A673 (cell line): ENCODE measurements at regions not wholly inside any gene's neighbourhood (a gene's known extent, or its start where the extent isn't known, plus 50 kb on each side); places are given as distances from the start of the nearest gene placed in this dataset.
"Not testable (repeated sequence)": the region's sequence is repeated elsewhere in the genome, so short reads cannot be mapped to it uniquely, and the experiment has no call there.

Experiments used
- BruUV-seq: library from RNA; stranded (reverse); fragments of 400-500 nt; replicated peaks from 2 replicates; lab custom pipeline; 2021; lab: Mats Ljungman, UMichigan
- CTCF ChIA-PET: fragments of 300-600 bp; sonication (Branson Sonifier 250); formaldehyde crosslinking; loops from one replicate; lab custom pipeline; 2022; ENCODE audit warnings: antibody characterized with exemption; lab: Charles Lee
- POLR2A ChIA-PET: fragments of 300-600 bp; sonication (Branson Sonifier 250); formaldehyde crosslinking; loops from one replicate; lab custom pipeline; 2022; ENCODE audit warnings: antibody characterized with exemption; ENCODE audit not compliant: low non-redundant PET; lab: Charles Lee
- DNase-seq: peaks from one replicate; pipeline ENCODE4 v3.0.0-alpha.2; 2015; ENCODE audit warnings: low spot score
- H3K27ac ChIP-seq: fragments of 200-600 bp; sonication (generic); 2 replicates; pipeline ENCODE4 v1.5.1; 2016; ENCODE audit warnings: mixed run types, low read depth, mild to moderate bottlenecking, mixed read lengths, antibody characterized with exemption, low read length; ENCODE audit not compliant: poor library complexity, severe bottlenecking
- H3K27me3 ChIP-seq: fragments of 200-600 bp; sonication (generic); replicated peaks from 2 replicates; pipeline ENCODE4 v1.6.1; 2017; ENCODE audit warnings: mixed run types, low read depth, mild to moderate bottlenecking, mixed read lengths, antibody characterized with exemption, low read length; ENCODE audit not compliant: insufficient read depth, poor library complexity
- H3K36me3 ChIP-seq: fragments of 200-600 bp; sonication (generic); 2 replicates; pipeline ENCODE4 v1.6.1; 2016; ENCODE audit warnings: mixed run types, mild to moderate bottlenecking, mixed read lengths, antibody characterized with exemption, low read length; ENCODE audit not compliant: insufficient read depth, poor library complexity, severe bottlenecking
- H3K4me1 ChIP-seq: fragments of 200-600 bp; sonication (generic); 2 replicates; pipeline ENCODE4 v1.6.1; 2017; ENCODE audit warnings: mixed run types, mild to moderate bottlenecking, mixed read lengths, antibody characterized with exemption, low read length; ENCODE audit not compliant: insufficient read depth, poor library complexity, severe bottlenecking
- H3K4me3 ChIP-seq: fragments of 200-600 bp; sonication (generic); 2 replicates; pipeline ENCODE4 v1.5.1; 2016; ENCODE audit warnings: low read depth, mixed run types, mild to moderate bottlenecking, mixed read lengths, low read length; ENCODE audit not compliant: poor library complexity, severe bottlenecking
- H3K9me3 ChIP-seq: fragments of 200-600 bp; sonication (generic); 2 replicates; pipeline ENCODE4 v1.6.1; 2016; ENCODE audit warnings: mixed run types, low read depth, mild to moderate bottlenecking, mixed read lengths, antibody characterized with exemption, low read length; ENCODE audit not compliant: poor library complexity, severe bottlenecking
- EZH2 ChIP-seq: fragments of 200-600 bp; sonication (generic); IDR thresholded peaks from 2 replicates; pipeline ENCODE4 v1.6.1; 2017; ENCODE audit warnings: borderline replicate concordance, low read depth, mild to moderate bottlenecking, mixed read lengths, antibody characterized with exemption, low read length; ENCODE audit not compliant: poor library complexity, severe bottlenecking
- intact Hi-C: fragments of 100-400 bp; cut with micrococcal nuclease; formaldehyde crosslinking; loops from one replicate; pipeline ENCODE4 v1.10.0; 2022; ENCODE audit not compliant: unreplicated experiment
- TF ChIP-seq, protein P1 (sequence below): fragments of 300-800, 200-600 bp; sonication (generic); conservative IDR thresholded peaks from 2 replicates; pipeline ENCODE4 v1.5.1; 2017; ENCODE audit warnings: low read depth, mild to moderate bottlenecking, antibody characterized with exemption, low read length, moderate library complexity, mixed read lengths

DNA sequence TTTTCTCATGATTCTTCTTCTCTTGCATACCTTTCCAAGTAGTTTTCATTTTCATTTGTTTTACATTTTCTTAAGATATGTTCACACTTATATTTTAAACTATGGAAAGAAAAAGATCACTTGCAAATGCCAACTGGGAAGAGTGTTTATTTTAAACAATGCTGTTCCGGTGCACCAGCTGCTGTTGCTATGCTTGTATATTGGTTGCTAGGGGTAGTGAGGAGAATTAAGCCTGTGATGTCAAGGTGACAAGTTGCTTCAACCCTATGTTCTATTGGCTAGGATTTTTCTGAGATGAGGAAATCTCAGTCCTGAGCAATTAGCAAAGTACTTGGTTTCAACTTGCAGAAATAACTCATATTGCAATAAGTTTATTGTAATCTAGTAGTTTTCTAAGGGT is 500.1 kb downstream of the MFSD1 start:
- H3K9me3 ChIP-seq, result no peaks in the 10 kb centered on the region
- H3K4me1 ChIP-seq, result no peaks in the 10 kb centered on the region
- H3K4me3 ChIP-seq, result no peak overlapping the region
- H3K27me3 ChIP-seq, result no peaks in the 10 kb centered on the region
- no peaks in the 10 kb centered on the region for H3K36me3 ChIP-seq
- intact Hi-C loops, result no loop called here
- ChIA-PET CTCF (no interaction called here), POLR2A (no interaction called here)
- BruUV-seq, result no TSS peak
- H3K27ac ChIP-seq, result no peak overlapping the region
- TF ChIP-seq, protein P1, sequence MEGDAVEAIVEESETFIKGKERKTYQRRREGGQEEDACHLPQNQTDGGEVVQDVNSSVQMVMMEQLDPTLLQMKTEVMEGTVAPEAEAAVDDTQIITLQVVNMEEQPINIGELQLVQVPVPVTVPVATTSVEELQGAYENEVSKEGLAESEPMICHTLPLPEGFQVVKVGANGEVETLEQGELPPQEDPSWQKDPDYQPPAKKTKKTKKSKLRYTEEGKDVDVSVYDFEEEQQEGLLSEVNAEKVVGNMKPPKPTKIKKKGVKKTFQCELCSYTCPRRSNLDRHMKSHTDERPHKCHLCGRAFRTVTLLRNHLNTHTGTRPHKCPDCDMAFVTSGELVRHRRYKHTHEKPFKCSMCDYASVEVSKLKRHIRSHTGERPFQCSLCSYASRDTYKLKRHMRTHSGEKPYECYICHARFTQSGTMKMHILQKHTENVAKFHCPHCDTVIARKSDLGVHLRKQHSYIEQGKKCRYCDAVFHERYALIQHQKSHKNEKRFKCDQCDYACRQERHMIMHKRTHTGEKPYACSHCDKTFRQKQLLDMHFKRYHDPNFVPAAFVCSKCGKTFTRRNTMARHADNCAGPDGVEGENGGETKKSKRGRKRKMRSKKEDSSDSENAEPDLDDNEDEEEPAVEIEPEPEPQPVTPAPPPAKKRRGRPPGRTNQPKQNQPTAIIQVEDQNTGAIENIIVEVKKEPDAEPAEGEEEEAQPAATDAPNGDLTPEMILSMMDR, result no peak
- no peak for TF ChIP-seq EZH2
- DNase-seq, result no peak

GRCh38 chr3:159305017-159305416 is 503.2 kb downstream of the MFSD1 start:
- Histone ChIP-seq H3K27me3 (no peaks in the 10 kb centered on the region), H3K36me3 (no peaks in the 10 kb centered on the region), H3K9me3 (no peaks in the 10 kb centered on the region), H3K27ac (no peak overlapping the region), H3K4me1 (no peaks in the 10 kb centered on the region), H3K4me3 (no peak overlapping the region)
- POLR2A ChIA-PET, result no interaction called here
- DNase-seq, result no peak
- no peak for TF ChIP-seq EZH2
- TF ChIP-seq, protein P1, result no peak
- intact Hi-C loops, result no loop called here
- BruUV-seq, result no TSS peak
- CTCF ChIA-PET, result no interaction called here

- BruUV-seq, CTCF ChIA-PET, H3K4me3 ChIP-seq, H3K27me3 ChIP-seq, H3K27ac ChIP-seq, H3K4me1 ChIP-seq, H3K36me3 ChIP-seq, H3K9me3 ChIP-seq, DNase-seq, intact Hi-C loops: not testable (repeated sequence)
- POLR2A ChIA-PET, result interaction anchor here (0.6 kb wide), 1 partner anchor 631 kb away, joined by 5 read pairs; no protein-coding TSS in a partner anchor
These were observed 514.9 kb downstream of the MFSD1 start for GRCh38 chr3:159316706-159317105.

DNA sequence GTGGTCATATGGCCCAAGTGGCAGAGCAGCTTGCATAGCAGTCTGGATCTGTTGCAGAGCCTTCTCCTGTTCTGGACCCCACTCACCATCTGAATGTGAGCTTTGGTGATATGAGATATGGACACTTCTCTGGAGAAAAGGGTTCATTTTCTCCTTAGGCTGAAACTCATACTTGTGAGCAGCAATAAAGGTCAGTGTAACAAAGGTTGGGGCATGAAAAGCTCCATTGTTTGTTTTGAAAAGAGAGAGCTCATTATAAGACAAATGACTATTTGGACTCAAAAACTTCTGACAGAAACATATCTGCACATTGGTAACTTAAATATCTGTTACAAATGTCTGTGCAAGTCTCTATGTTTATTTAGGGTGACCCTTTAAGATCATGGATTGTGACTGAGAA is 517.3 kb downstream of the MFSD1 start:
- CTCF ChIA-PET, result no interaction called here
- DNase-seq, result no peak
- H3K4me3 ChIP-seq, result no peak overlapping the region
- POLR2A ChIA-PET, result no interaction called here
- no peak overlapping the region for H3K27ac ChIP-seq
- no TSS peak for BruUV-seq
- no peaks in the 10 kb centered on the region for H3K36me3 ChIP-seq
- no peaks in the 10 kb centered on the region for H3K9me3 ChIP-seq
- intact Hi-C loops, result no loop called here
- H3K27me3 ChIP-seq, result no peaks in the 10 kb centered on the region
- no peaks in the 10 kb centered on the region for H3K4me1 ChIP-seq
- no peak for TF ChIP-seq EZH2
- TF ChIP-seq, protein P1, result no peak
